PC-9 (cell line): ENCODE measurements at regions not wholly inside any gene's neighbourhood (a gene's known extent, or its start where the extent isn't known, plus 50 kb on each side); places are given as distances from the start of the nearest gene placed in this dataset.

Experiments used
- CTCF ChIP-seq: fragments of 200-600 bp; sonication (generic); conservative IDR thresholded peaks from 2 replicates; pipeline ENCODE4 v1.6.1; 2017; ENCODE audit warnings: mixed run types, antibody characterized with exemption, mild to moderate bottlenecking, moderate library complexity
- EZH2 ChIP-seq: fragments of 200-600 bp; sonication (generic); IDR thresholded peaks from 2 replicates; pipeline ENCODE4 v1.8.0; 2017; ENCODE audit warnings: antibody characterized with exemption, low read depth

GRCh38 chr9:99588747-99589146, 232.9 kb upstream of the NR4A3 start:
- no peak for TF ChIP-seq CTCF
- TF ChIP-seq EZH2: no peak
